HG03460 (cell line): ENCODE measurements at regions not wholly inside any gene's neighbourhood (a gene's known extent, or its start where the extent isn't known, plus 50 kb on each side); places are given as distances from the start of the nearest gene placed in this dataset.

Source experiments
- ATAC-seq: cut with Tn5 transposase; IDR thresholded peaks from one replicate; pipeline ENCODE4 v1.9.1; 2021; ENCODE audit not compliant: unreplicated experiment

DNA sequence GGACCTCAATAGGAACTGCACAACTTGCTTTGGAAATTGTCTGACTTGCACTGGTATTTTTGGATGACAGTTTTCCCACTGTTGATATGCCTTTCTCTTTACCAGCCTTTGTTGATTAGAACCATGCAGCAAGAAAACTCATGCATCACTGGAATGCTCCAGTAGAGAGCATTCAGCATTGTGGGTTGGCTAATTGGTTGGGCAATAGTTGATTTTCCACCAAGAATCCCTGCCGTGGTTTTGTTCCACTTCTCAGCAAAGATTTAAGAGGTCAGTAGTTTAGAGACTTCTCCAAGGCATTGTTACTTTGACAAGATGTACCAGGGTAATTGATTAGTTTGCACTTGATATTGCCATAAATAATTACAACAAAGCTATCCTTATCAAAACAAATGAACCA, 260.0 kb downstream of the DHX35 start:
- ATAC-seq: no peak

DNA sequence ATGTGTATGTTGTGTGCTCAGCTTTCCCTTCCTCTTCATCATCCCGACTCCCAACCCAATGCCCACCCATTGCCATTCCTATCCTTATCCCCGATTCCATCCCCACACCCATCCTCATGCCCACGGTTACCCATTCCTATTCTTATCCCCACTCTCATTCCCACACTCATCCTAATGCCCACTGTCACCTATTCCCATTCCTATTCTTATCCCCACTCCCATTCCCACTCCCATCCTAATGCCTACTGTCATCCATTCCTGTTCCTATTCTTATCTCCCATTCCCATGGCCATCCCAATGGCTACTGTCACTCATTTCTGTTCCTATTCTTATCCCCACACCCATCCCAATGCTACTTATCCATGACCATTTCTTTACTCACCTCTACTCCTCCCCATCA, 254.1 kb downstream of the DHX35 start:
- no peak for ATAC-seq

DNA sequence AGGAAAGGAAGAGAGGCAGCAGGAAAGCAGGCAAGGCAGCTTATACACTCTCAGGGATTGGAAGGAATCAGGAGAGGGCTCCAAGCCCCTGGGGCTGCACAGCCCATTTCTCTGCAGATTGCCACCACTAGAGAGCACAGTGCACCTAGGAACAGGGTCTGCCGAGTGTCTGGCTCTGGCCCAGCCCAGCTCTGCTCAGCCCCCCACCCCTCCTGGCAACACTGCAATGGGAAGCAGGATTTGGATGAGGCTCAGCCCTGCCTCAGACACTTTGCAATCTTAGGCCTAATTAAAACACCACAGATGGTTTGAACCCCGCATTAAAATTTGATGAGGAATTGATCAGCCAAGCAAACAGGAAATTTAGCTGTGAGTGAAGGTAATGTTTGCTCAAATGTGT, 252.7 kb downstream of the DHX35 start:
- no peak for ATAC-seq

DNA sequence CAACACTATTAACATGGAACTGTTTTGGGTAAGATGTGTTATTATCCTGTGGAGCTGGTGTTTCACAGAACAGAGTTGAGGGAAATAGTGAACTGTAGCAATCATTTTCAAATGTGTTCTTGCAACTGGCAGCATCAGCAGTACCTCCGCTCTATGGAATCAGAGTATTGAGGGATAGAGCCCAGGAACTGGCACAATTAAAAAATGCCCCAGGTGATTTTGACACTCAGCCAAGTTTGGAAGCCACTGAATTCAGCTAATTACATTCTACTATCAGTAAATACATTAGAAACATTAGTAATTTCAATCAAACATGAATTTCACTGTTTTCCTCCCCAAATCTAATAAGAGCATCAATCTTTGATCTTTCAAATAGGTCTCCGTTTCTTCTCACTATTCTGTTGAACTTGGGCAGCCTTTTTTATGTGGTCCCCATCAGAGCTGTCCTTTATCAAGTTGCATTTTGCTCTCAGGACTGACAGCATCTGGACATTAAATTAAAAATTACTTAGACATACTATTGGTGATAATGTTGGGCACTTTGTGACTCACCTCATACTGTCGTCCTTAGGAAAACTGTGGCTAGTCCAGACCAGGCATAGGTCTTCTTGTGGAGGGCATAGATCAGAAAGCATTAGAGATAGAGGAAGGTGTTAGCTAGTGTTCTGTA, 251.5 kb downstream of the DHX35 start:
- no peak for ATAC-seq

DNA sequence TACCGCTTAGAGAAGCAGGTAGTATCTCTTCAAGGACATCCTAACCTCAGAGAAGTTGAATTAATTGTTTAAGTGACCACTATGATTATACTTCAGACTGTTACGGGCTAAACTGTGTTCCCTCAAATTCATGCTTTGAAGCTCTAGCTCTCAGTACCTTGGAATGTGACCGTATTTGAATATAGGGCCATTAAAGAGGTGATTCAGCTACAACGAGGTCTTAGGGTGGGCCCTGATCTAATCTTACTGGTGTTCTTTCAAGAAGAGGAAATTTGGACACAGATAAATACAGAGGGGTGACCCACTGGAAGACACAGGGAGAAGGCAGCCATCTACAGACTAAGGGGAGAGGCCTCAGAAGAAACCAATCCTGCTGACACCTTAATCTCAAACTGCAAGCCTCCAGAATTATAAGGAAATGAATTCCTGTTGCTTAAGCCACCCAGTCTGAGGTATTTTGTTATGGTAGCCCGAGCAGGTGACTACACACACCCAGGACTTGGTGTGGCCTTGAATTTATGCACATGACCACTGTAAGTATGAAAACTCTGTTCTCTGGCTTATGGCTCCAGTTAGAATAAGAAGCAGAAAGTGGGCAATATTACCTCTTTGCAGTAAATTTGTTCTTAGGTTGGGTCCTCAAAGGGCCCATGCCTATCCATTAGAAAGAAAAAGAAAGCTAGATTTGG, 249.1 kb downstream of the DHX35 start:
- no peak for ATAC-seq

DNA sequence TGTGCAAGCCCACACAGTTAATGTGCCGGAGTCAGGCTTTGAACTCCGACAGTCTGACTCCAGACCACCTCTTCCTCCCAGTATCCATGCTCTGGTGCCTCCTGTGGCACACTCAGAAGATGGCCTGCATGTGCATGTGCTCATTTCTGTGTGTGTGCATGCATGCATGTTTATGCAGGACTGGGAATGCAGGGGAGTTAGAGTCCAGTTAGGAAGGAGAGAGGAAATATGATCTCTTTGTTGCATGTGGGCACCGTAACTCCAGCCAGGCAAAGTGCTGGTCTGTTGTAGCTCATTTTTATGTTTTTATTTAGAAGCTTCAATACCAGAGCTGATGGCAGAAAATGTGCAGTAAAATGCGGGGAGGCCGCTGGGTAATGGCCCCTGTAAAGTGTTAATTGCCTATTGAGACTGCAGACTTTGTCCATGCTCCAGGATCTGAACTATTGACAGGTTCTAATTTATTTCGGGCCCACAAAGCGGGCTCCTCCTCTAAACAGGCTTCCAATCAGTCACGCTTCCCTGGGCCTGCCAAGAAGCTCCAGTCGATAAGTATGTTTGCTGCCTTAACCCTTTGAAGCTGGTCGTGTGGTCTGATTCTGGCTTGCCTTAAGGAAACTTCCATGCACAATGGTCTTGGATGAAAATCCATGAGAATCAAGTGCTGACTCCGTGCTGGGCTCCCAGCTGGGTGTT, 248.3 kb downstream of the DHX35 start:
- no peak for ATAC-seq

DNA sequence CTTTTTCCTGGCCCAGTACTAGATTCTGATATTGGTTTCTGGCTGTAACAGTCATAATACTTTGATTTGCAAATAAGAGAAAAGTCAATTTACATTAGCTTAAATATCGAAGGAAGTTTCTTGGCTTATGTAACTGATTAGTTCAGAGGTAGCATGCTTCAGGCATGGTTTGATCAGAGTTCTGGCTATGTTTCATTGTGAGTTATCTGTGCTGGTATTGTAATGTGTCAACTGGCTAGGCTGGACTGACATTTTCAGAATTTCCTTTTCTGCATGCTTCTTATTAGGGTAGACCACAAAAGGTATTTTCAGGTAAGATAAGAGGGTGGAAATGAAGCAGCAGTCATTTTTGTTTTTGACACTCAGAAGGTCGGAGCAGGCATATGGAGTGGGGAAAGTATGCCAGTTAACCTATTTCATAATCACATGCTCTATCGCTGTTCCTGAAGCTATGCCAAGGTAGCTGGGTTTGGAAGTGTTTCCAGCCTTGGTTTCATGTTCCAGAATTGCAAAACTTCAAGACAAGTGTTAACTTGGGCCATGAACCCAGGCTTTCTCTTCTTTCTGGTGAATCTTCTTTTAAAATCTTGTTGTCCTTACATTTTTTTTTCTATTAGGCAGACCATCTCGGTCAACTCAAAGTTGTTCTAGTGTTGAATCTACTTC, 244.9 kb downstream of the DHX35 start:
- no peak for ATAC-seq

DNA sequence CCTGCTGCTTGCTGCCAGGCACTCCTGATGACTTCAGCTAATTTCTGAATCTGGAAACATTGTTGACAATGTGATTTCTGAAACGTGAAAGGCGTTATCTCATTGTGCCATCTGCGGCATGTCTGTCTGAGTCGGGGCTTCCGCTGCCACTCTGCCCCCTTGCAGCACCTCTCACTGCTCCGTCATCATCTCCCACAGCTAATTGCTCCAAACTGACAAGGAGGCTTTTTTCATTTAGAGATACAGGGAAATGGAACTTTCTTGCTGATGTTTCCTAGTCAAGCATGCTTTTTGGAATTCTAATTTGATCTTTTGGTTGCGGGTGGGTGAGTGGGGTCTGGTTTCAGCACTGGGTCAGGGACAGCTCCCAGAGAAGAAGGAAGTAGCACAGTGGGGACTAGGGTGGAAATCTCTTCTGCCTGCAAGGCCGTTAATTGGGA, 233.5 kb downstream of the DHX35 start:
- ATAC-seq: no peak

DNA sequence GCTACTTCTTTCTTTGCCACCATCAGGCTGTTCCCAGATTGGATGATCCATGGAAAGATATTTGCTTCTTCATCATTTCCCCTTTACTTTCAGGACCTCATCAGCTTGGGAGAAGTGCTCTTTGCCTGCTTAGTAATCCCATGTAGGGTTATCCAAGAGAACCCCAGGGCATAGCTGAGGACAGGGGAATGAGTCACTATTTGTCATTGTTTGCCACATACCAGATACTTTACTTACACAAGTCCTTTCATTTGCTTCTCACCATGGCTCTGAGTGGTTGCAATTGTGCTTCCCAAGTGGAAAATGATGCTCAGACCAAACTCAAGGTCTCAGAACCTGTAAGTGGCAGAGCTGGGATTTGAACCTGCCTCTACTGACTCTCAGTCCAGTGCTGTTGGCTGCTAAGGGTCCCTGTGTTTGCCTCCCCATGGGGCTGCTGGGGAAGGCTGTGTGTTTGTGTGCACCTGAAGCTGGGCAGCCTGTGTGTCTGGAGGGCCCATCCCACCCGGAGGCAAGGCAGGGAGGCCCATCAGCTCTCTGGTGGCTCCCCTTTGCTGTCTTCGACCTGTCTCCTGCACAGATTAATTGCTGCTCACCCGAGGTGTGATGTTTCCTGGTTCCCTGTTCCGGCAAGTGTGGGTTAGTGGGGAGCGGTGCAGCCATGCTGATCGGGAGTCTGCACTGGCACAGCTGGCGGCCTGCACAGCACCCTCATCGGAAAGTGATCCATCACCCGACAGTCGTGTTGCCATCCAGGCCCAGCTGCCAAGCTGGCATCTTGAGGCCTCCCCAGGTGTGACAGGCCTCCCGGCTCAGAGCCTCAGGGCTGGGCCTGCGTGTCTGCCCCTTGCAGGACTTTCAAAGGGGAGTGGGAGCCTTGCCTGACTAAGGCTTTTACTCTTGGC, 228.8 kb downstream of the DHX35 start:
- ATAC-seq: no peak

DNA sequence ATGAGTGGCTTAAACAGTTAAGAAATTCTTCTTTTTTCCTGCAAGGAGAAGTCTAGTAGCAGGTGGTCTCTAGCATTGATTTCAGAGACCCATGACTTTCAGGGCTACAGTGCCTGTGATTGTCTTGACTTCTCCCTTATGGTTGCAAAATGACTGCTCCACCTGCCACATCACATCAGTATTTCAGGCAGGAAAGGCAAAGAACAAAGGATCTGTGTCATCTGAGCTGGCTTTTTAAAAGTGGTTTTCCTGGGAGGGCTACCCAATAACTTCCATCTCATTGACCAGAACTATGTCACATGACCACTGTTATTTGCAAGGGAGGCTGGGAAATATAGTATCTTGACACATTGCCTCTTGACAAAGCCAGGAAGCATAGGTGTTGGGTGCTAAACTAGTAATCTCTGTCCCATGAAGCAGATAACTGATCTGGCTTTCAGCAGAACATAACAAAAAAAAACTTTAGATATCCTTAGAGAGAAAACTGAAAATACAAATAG, 226.2 kb downstream of the DHX35 start:
- ATAC-seq: no peak

DNA sequence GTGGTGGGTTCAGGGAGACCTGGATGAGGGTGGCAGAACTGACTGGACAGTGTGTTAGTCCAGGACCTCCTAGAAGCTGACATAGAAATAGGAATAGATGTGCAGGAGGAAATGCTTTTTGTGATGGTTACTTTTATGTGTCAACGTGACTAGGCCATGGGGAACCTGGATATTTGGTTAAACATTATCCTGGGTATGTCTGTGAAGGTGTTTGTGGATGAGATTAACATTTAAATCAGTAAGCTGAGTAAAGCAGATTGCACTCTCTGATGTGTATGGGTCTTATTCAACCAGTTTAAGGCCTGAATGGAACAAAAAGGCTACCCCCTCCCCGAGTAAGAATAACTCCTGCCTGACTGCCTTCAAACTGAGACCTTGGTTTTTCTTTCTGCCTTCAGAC, 219.3 kb downstream of the DHX35 start:
- no peak for ATAC-seq

DNA sequence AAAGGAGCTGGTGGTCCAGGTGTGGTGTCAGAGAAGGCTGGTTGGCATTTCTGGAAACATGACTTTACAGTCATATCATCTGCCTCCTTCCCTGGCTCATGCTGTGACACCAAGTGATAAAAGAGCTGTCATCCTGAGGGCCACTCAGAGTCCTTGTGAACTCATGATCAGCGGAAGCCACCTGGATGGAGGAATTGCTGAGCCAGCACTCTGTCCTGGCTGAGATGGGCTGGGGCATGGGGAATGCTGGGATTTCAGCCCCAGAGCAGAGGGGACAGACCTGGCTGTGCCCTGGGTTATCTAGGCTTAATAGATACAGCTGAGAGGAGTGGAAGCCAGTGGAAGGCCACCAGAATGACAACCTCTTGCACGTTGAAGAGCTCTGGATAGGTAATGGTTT, 214.3 kb downstream of the DHX35 start:
- no peak for ATAC-seq

DNA sequence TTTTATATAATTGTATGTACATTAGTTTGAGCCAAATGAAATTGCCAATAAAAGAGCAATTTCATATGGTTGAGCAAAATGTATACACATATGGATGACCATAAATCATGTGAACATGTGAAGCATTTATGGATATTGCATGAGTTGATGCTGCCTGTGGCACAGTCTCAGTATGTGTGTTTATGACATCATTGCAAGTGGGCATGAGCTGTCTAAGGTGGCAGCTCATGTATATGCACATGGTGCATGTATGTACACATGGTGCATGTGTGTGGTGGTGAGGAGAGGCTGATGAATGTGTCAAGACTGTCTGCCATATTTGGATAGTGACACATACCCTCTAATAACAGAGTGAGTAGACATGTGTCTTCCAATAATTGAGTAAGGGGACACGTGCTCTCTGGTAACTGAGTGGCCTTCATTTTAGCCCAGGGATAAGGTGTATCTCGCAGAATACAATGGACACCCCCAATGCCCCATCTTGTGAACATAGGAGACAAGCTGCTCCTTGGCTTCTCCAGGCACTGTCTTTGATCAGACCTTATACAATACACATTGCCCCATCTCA, 208.8 kb downstream of the DHX35 start:
- ATAC-seq: no peak

DNA sequence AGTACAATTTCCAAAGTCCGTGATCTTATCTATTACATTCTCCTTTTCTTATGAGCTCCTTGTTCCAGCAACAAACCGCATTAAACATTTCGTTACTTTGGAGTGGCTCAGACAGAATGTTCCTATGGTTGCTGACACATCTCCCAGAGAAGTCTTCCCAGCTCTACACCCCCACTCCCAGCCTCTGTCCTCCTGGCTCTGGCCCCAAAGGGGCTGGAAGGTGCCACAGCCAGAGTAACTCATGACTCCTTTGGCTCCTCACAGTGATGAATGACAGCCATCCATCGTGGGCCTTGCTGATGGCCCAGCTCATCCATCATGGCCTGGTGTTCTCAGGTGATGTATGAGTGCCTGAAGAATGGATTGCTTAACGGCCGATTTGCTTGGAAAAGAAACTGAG, 203.0 kb downstream of the DHX35 start:
- no peak for ATAC-seq

DNA sequence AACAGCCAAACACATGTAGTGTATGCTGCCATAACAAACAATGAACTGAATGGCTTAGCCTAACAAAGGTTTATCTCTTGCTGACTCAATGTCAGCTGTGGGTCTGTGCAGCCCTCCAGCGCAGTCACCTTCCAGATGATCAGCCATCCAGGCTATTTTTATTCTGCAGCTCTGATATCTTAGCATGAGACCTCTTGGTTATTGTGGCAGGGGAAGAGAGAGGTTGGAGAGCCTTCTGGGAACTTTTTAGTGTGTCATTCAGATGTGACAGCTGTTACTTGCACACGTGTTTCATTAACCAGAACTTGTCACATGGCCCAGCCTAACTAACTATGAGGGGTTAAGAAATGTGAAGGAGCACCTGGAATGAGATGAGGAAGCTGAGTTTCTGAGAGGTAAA, 202.5 kb downstream of the DHX35 start:
- ATAC-seq: no peak

DNA sequence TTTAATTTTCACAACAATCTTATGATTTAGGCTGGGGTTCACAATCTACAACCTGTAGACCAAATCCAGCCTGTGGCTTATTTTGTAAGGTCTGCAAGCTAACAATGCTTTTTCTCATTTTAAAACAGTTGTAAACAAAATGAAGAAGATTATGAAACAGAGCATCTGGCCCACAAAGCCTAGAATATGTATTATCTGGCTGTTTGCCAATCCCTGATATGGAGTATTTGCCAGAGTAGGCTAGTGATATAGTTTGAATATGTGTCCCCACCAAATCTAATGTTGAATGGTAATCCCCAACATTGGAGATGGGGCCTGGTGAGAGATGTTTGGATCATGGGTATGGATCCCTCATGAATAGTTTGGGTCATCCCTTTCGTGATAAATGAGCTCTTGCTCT, 201.8 kb downstream of the DHX35 start:
- ATAC-seq: no peak

DNA sequence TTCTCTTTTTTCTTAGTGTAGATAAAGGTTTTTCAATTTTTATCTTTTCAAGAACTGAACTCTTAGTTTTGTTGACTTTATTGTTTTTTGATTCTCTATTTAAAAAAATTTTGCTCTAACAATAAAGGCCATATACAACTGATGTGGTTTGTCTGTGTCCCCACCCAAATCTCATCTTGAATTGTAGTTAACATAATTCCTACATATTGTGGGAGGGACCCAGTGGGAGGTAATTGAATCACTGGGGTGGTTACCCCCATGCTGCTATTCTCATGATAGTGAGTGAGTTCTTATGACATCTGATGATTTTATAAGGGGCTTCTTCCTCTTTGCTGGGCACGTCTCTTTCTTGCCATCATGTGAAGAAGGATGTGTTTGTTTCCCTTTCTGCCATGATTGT, 199.8 kb downstream of the DHX35 start:
- no peak for ATAC-seq

DNA sequence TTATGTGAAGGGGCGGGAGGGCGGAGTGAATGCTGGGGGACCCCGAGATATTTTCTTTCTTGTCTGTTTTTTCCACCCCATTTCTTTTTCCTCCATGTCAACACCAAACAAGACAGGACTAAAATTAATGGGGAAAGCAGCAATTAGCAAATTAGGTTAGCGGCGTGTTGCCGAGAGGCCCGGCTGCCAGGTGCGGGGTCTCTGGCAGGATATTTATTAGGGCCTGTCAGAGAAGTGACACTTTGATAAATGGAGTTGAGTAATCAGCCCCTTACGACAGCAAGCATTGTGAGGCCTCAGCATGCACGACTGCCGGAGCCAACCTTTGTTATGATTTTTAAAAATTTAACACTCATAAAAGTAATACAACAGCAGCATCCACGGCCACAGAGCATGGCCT, 193.8 kb downstream of the DHX35 start:
- ATAC-seq: no peak

DNA sequence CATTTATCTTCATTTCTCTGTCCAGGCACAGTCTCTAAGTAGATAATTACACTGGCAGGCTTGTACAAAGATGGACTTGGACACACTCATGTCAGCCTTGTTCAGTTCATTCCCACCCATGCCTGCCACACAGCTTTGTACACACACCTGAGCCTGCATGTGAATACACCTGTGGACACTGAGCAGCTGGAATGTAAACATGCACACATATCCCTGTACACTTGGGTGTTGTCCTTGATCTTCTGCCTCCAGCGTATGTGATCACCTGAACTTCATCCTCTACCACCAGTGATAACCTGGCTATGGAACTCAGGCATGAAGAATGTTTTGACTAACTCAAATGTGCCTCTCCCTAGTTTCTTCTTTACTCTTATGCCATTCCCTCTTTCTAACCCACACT, 190.6 kb downstream of the DHX35 start:
- ATAC-seq: no peak

DNA sequence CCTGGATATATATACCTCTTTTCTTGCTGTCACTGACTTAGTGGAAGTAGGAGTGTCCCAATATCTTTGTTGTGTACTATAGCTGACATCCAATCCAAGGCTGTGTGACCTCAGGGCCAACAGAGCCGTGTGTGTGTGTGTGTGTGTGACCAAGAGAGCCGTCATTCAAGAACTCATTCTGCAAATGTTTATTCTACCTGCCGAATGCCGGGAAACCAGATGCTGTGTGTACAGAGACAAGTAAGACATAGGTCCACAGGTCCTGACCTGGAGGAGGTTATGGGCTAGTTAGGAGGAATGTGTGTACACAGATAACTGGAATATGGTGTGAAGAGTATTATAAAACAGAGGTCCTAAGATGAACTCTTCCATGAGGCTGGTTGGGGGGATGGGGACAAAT, 190.0 kb downstream of the DHX35 start:
- ATAC-seq: no peak
